MG63 (cell line): ENCODE measurements at regions not wholly inside any gene's neighbourhood (a gene's known extent, or its start where the extent isn't known, plus 50 kb on each side); places are given as distances from the start of the nearest gene placed in this dataset.

Experiments
- DNase-seq: peaks from one replicate; pipeline ENCODE4 v3.0.0-alpha.2; 2020
- H3K27me3 ChIP-seq: fragments of 250-450 bp; sonication (Bioruptor Pico); 2 replicates; pipeline ENCODE4 v1.5.1; 2020; ENCODE audit warnings: mild to moderate bottlenecking, moderate library complexity
- H3K36me3 ChIP-seq: fragments of 250-450 bp; sonication (Bioruptor Pico); 2 replicates; pipeline ENCODE4 v1.5.1; 2020; ENCODE audit warnings: mild to moderate bottlenecking, moderate library complexity
- H3K4me3 ChIP-seq: fragments of 250-450 bp; sonication (Bioruptor Pico); 2 replicates; pipeline ENCODE4 v1.5.1; 2020; ENCODE audit warnings: mild to moderate bottlenecking, moderate library complexity
- H3K9me3 ChIP-seq: fragments of 250-450 bp; sonication (Bioruptor Pico); 2 replicates; pipeline ENCODE4 v1.5.1; 2020; ENCODE audit warnings: mild to moderate bottlenecking, moderate library complexity

DNA sequence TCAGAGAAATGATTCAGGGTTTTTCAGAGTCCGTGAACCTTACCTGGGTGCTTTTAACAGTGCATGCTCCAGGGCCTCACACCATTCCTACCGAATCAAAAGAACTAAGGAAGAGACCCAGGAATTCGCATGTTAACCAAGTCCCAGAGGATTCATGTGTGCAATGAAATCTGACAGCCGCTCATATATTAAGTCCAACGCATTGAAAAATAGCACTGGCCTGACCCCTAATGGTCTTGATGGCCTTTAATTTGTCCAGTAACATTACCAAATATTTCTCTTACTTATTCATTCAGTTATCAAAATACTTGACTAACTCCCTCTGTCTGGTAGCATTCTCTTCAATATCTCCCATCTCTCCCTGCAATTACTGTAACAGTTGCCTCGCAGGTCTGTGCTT is 55.0 kb upstream of the MARCHF11 start:
- no peaks in the 10 kb centered on the region for H3K36me3 ChIP-seq
- no peaks in the 10 kb centered on the region for H3K9me3 ChIP-seq
- H3K4me3 ChIP-seq = no peak overlapping the region
- DNase-seq = no peak
- peaks cover 20% of the 10 kb centered on the region for H3K27me3 ChIP-seq

DNA sequence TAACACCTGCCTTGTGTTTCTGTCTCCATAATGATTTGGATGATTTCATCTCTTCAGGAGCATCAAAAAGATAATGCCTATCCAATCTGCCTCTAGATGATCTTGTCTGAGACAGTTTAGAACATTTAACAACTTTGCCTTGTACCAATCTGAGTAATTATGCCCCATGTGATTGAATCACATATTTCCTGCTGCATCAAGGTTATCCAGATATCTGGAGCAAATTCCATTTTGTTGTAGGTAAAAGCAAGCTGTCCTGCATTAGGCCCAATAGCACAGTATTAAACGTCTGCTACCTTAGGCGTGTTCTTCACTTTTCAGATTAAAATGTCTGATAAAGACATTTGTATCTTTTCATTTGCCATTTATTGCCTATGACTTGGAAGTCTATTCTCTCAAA is 54.1 kb upstream of the MARCHF11 start:
- Histone ChIP-seq H3K36me3 (no peaks in the 10 kb centered on the region), H3K4me3 (no peak overlapping the region), H3K9me3 (no peaks in the 10 kb centered on the region), H3K27me3 (peaks cover 15% of the 10 kb centered on the region)
- no peak for DNase-seq

DNA sequence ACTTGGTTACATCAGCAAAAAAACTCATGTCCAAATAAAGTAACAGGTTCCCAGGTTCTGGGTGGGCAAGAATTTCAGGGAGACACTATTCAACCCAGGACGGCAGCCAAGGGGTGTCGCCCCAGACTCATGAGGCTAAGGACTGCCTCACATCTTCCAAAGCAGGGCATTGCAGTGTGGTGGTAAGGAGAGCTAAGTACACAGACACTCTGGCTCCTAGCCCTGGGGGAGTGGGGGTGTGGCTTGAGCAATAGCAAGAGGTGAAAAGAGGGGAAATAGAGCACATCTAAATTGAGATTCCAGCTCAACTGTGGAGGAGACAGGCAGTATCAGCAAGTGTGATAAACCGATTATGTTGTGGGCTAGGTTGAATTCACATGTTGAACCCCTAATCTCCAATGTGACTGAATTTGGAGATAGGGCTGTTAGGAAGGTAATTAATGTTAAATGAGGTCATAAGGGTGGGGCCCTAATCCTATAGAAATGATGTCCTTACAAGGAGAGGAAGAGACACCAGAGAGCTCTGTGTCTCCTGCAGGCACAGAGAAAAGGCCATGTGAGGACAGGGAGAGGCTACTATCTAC is 49.9 kb upstream of the MARCHF11 start:
- no peak for DNase-seq
- H3K36me3 ChIP-seq = no peaks in the 10 kb centered on the region
- peaks cover 30% of the 10 kb centered on the region for H3K27me3 ChIP-seq
- H3K9me3 ChIP-seq = no peaks in the 10 kb centered on the region
- H3K4me3 ChIP-seq = no peak overlapping the region
